H1 (cell line): ENCODE measurements at regions not wholly inside any gene's neighbourhood (a gene's known extent, or its start where the extent isn't known, plus 50 kb on each side); places are given as distances from the start of the nearest gene placed in this dataset.

ENCODE experiments used
- CTCF ChIA-PET: fragments of 300-600 bp; sonication (Branson Sonifier 250); formaldehyde crosslinking; loops from one replicate; lab custom pipeline; 2021; ENCODE audit not compliant: partially characterized antibody; lab: Charles Lee
- POLR2A ChIA-PET: fragments of 300-600 bp; sonication (Branson Sonifier 250); formaldehyde crosslinking; loops from one replicate; lab custom pipeline; 2021; ENCODE audit warnings: inconsistent platforms; ENCODE audit not compliant: partially characterized antibody; lab: Charles Lee
- DNase-seq, 2 experiments: peaks; one replicate each; pipeline versions ENCODE4 v3.0.0 to v3.0.0-alpha.2; 2010 to 2022; ENCODE audit warnings: low spot score in 2 of 2, low read depth in 1 of 2, mixed read lengths in 1 of 2
- FAIRE-seq: peaks from 2 replicates; lab custom pipeline; 2011; peaks lifted over from hg19 to GRCh38; lab: Jason Lieb, UNC
- H2AFZ ChIP-seq: 2 replicates; pipeline ENCODE4 v1.8.1; 2012; ENCODE audit warnings: low read length, inconsistent platforms
- H2AK5ac ChIP-seq: 2 replicates; pipeline ENCODE4 v1.6.1; 2013; ENCODE audit warnings: low read depth, low read length
- H2BK120ac ChIP-seq: replicated peaks from 2 replicates; pipeline ENCODE3; 2013; ENCODE audit warnings: low read depth, low read length, inconsistent platforms
- H2BK12ac ChIP-seq: 2 replicates; pipeline ENCODE4 v1.6.1; 2013; ENCODE audit warnings: low read depth, low read length
- H2BK15ac ChIP-seq: 2 replicates; pipeline ENCODE4 v1.6.1; 2013; ENCODE audit warnings: low read length
- H2BK20ac ChIP-seq: 2 replicates; pipeline ENCODE4 v1.6.1; 2013; ENCODE audit warnings: low read length
- H2BK5ac ChIP-seq: 2 replicates; pipeline ENCODE4 v1.6.1; 2013; ENCODE audit warnings: low read depth, low read length
- H3K14ac ChIP-seq: 2 replicates; pipeline ENCODE4 v1.6.1; 2013; ENCODE audit warnings: inconsistent platforms; ENCODE audit not compliant: insufficient read length
- H3K18ac ChIP-seq: 2 replicates; pipeline ENCODE4 v1.6.1; 2013; ENCODE audit warnings: low read length; ENCODE audit errors: extremely low read depth
- H3K23ac ChIP-seq: 2 replicates; pipeline ENCODE4 v1.6.1; 2013; ENCODE audit warnings: inconsistent platforms; ENCODE audit not compliant: insufficient read length
- H3K23me2 ChIP-seq: 2 replicates; pipeline ENCODE4 v1.6.1; 2013; ENCODE audit warnings: low read depth, low read length
- H3K27ac ChIP-seq: 2 replicates; pipeline ENCODE4 v1.6.1; 2011; ENCODE audit warnings: low read depth, low read length, inconsistent platforms
- H3K27me3 ChIP-seq, 4 experiments: replicated peaks in 1 of 4; 1 replicate in 1 of 4; 2 replicates in 3 of 4; pipeline versions ENCODE4 v1.6.1 to v1.8.1; 2011 to 2013; ENCODE audit warnings: low read length in 3 of 4, mild to moderate bottlenecking in 3 of 4, inconsistent platforms in 2 of 4, mixed read lengths in 2 of 4, moderate library complexity in 1 of 4; ENCODE audit not compliant: control insufficient read depth in 3 of 4, insufficient read depth in 3 of 4; ENCODE audit errors: extremely low read depth in 1 of 4
- H3K36me3 ChIP-seq, 4 experiments: 2 replicates each; pipeline versions ENCODE4 v1.6.1 to v1.8.1; 2011 to 2013; ENCODE audit warnings: mild to moderate bottlenecking in 4 of 4, low read length in 3 of 4, moderate library complexity in 2 of 4, control low read depth in 1 of 4, inconsistent platforms in 1 of 4; ENCODE audit not compliant: insufficient read depth in 4 of 4, control insufficient read depth in 2 of 4
- H3K4ac ChIP-seq: replicated peaks from 2 replicates; pipeline ENCODE3; 2013; ENCODE audit warnings: low read length, low read depth, mixed read lengths, inconsistent platforms; ENCODE audit not compliant: insufficient read length
- H3K4me1 ChIP-seq, 4 experiments: replicated peaks in 1 of 4; 1 replicate in 1 of 4; 2 replicates in 3 of 4; pipeline versions ENCODE4 v1.6.1 to v1.8.1; 2011 to 2013; ENCODE audit warnings: low read length in 3 of 4, inconsistent platforms in 2 of 4, mixed read lengths in 1 of 4; ENCODE audit not compliant: insufficient read depth in 4 of 4, control insufficient read depth in 3 of 4
- H3K4me2 ChIP-seq, 2 experiments: 2 replicates each; pipeline versions ENCODE4 v1.6.1 to v1.8.1; 2011 to 2013; ENCODE audit warnings: low read depth in 2 of 2, low read length in 2 of 2, control low read depth in 1 of 2, inconsistent platforms in 1 of 2, mild to moderate bottlenecking in 1 of 2; ENCODE audit not compliant: insufficient read depth in 1 of 2
- H3K4me3 ChIP-seq, 4 experiments: fragments of 200-600, 300-600 bp in 1 of 4; sonication (generic), shearing (Covaris generic), sonication (Bioruptor Twin) in 1 of 4; 2 replicates each; pipeline versions ENCODE4 v1.5.1 to v1.8.1; 2011 to 2016; ENCODE audit warnings: low read length in 4 of 4, low read depth in 3 of 4, control low read depth in 2 of 4, inconsistent platforms in 2 of 4, mild to moderate bottlenecking in 2 of 4, mixed read lengths in 1 of 4, moderate library complexity in 1 of 4; ENCODE audit not compliant: insufficient read depth in 2 of 4; ENCODE audit errors: extremely low read depth in 1 of 4
- H3K56ac ChIP-seq: replicated peaks from 2 replicates; pipeline ENCODE3; 2013; ENCODE audit warnings: low read depth, mild to moderate bottlenecking, mixed read lengths, low read length, inconsistent platforms; ENCODE audit not compliant: insufficient read length
- H3K79me1 ChIP-seq: 2 replicates; pipeline ENCODE4 v1.6.1; 2013; ENCODE audit warnings: low read depth, low read length, control low read depth
- H3K79me2 ChIP-seq, 2 experiments: 2 replicates each; pipeline versions ENCODE4 v1.6.1 to v1.8.1; 2012 to 2013; ENCODE audit warnings: low read length in 2 of 2, mild to moderate bottlenecking in 2 of 2, inconsistent platforms in 1 of 2; ENCODE audit not compliant: insufficient read depth in 2 of 2, control insufficient read depth in 1 of 2
- H3K9ac ChIP-seq, 4 experiments: replicated peaks in 1 of 4; 1 replicate in 1 of 4; 2 replicates in 3 of 4; pipeline versions ENCODE4 v1.6.1 to v1.8.1; 2011 to 2013; ENCODE audit warnings: low read depth in 3 of 4, low read length in 3 of 4, control low read depth in 2 of 4, mild to moderate bottlenecking in 2 of 4, moderate library complexity in 2 of 4, inconsistent platforms in 1 of 4; ENCODE audit errors: extremely low read depth in 1 of 4
- H3K9me3 ChIP-seq, 2 experiments: 2 replicates each; pipeline versions ENCODE4 v1.6.1 to v1.8.1; 2012 to 2013; ENCODE audit warnings: mild to moderate bottlenecking in 2 of 2, moderate library complexity in 2 of 2, control low read depth in 1 of 2, inconsistent platforms in 1 of 2, low read depth in 1 of 2, low read length in 1 of 2, mixed read lengths in 1 of 2; ENCODE audit not compliant: insufficient read depth in 2 of 2
- H4K20me1 ChIP-seq, 2 experiments: replicated peaks in 1 of 2; 2 replicates each; pipeline versions ENCODE3 to v1.8.1; 2011 to 2013; ENCODE audit warnings: inconsistent platforms in 2 of 2, low read length in 2 of 2, mild to moderate bottlenecking in 1 of 2; ENCODE audit not compliant: insufficient read depth in 2 of 2, control insufficient read depth in 1 of 2
- H4K5ac ChIP-seq: 2 replicates; pipeline ENCODE4 v1.6.1; 2013; ENCODE audit warnings: low read length, low read depth, mixed read lengths, inconsistent platforms; ENCODE audit not compliant: insufficient read length
- H4K8ac ChIP-seq: 2 replicates; pipeline ENCODE4 v1.8.0; 2013; ENCODE audit warnings: mild to moderate bottlenecking, moderate library complexity, low read length, inconsistent platforms; ENCODE audit not compliant: insufficient read depth; ENCODE audit errors: extremely low read depth
- H4K91ac ChIP-seq: replicated peaks from 2 replicates; pipeline ENCODE3; 2013; ENCODE audit warnings: low read length, mixed read lengths, inconsistent platforms; ENCODE audit not compliant: insufficient read length
- CEBPB ChIP-seq: IDR thresholded peaks from 2 replicates; pipeline ENCODE4 v1.6.1; 2012; ENCODE audit warnings: low read depth, low read length
- CHD1 ChIP-seq: IDR thresholded peaks from 2 replicates; pipeline ENCODE4 v1.6.1; 2012; ENCODE audit warnings: low read depth, low read length, improper control_type of control experiment
- CREB1 ChIP-seq: IDR thresholded peaks from 2 replicates; pipeline ENCODE4 v1.6.1; 2012; ENCODE audit warnings: inconsistent platforms
- CTCF ChIP-seq, 3 experiments: IDR thresholded peaks; 1 replicate in 2 of 3; 2 replicates in 1 of 3; pipeline versions ENCODE4 v1.5.1 to v1.6.1; 2011; ENCODE audit warnings: low read length in 3 of 3, mild to moderate bottlenecking in 3 of 3, inconsistent platforms in 2 of 3, low read depth in 1 of 3, moderate library complexity in 1 of 3; ENCODE audit not compliant: insufficient read depth in 1 of 3; ENCODE audit errors: control extremely low read depth in 1 of 3
- MAFK ChIP-seq: IDR thresholded peaks from 2 replicates; pipeline ENCODE4 v1.6.1; 2012; ENCODE audit warnings: low read depth, mild to moderate bottlenecking, improper control_type of control experiment, low read length
- NANOG ChIP-seq: IDR thresholded peaks from 2 replicates; pipeline ENCODE4 v1.6.1; 2011; ENCODE audit warnings: low read length, low read depth, mild to moderate bottlenecking, inconsistent platforms; ENCODE audit not compliant: insufficient read depth, poor library complexity, severe bottlenecking
- RBBP5 ChIP-seq: IDR thresholded peaks from 2 replicates; pipeline ENCODE4 v1.7.1; 2012; ENCODE audit warnings: low read depth, mild to moderate bottlenecking, inconsistent platforms, low read length, moderate library complexity, borderline replicate concordance
- RNF2 ChIP-seq: fragments of 200-900, 300-1000 bp; sonication (generic); IDR thresholded peaks from 2 replicates; pipeline ENCODE4 v1.7.1; 2016; ENCODE audit warnings: borderline replicate concordance, low read depth, mild to moderate bottlenecking, antibody characterized with exemption, low read length; ENCODE audit not compliant: poor library complexity, severe bottlenecking; ENCODE audit errors: missing control alignments
- SUZ12 ChIP-seq: fragments of 200-600 bp; sonication (generic); IDR thresholded peaks from 2 replicates; pipeline ENCODE4 v1.6.1; 2012; ENCODE audit warnings: mild to moderate bottlenecking, inconsistent platforms, low read length, moderate library complexity, mixed read lengths
- TCF12 ChIP-seq: IDR thresholded peaks from 2 replicates; pipeline ENCODE4 v1.6.1; 2011; ENCODE audit warnings: low read depth, mild to moderate bottlenecking, low read length
- WGBS, 2 experiments: shearing (Covaris generic) in 1 of 2; methylation state at CpG; one replicate each; pipeline versions ENCODE4 v1.1.6 to v1.1.7; 2013 to 2015; ENCODE audit warnings: low lambda C conversion rate in 2 of 2, mixed read lengths in 2 of 2, inconsistent platforms in 1 of 2, low coverage in 1 of 2, missing lambda C conversion rate in 1 of 2; ENCODE audit not compliant: insufficient replicate concordance in 2 of 2, insufficient coverage in 1 of 2, insufficient read length in 1 of 2; ENCODE audit errors: extremely low coverage in 1 of 2, missing lambda C conversion rate in 1 of 2; 5-methylcytosine and 5-hydroxymethylcytosine counted together

GRCh38 chr7:63899691-63900393 is 98.8 kb upstream of the ZNF722 start:
- H3K9me3 ChIP-seq, result peaks cover 39 to 60% of the 10 kb centered on the region in 2 experiments
- no peak for TF ChIP-seq TCF12
- no peak for TF ChIP-seq SUZ12
- TF ChIP-seq CHD1, result no peak
- TF ChIP-seq CTCF (IDR thresholded peaks at IDR 0.05; ENCODE audit: control extremely low read depth in 1 of 3, insufficient read depth in 1 of 3, low read depth in 1 of 3, low read length in 3 of 3), result no peak
- TF ChIP-seq CEBPB, result no peak
- TF ChIP-seq MAFK, result no peak
- TF ChIP-seq NANOG, result no peak
- TF ChIP-seq RBBP5, result no peak
- no peak for TF ChIP-seq CREB1
- TF ChIP-seq RNF2, result no peak

More at GRCh38 chr7:63899691-63900393, 98.8 kb upstream of the ZNF722 start:
- H2BK12ac ChIP-seq, result no peak overlapping the region
- H3K4me3 ChIP-seq, result no peak overlapping the region
- ChIA-PET POLR2A (no interaction called here), CTCF (interaction anchor here (0.6 kb wide), 1 partner anchor 248 kb away, joined by 5 read pairs; no protein-coding TSS in a partner anchor)
- no peak overlapping the region for H2BK20ac ChIP-seq
- no peak overlapping the region for H3K23ac ChIP-seq
- H2BK15ac ChIP-seq, result no peak overlapping the region
- no peaks in the 10 kb centered on the region for H3K27me3 ChIP-seq
- H4K20me1 ChIP-seq, result no peaks in the 10 kb centered on the region
- H3K9ac ChIP-seq, result no peak overlapping the region
- H3K18ac ChIP-seq, result no peak overlapping the region
- no peak overlapping the region for H3K4ac ChIP-seq
- H2BK5ac ChIP-seq, result no peak overlapping the region
- no peaks in the 10 kb centered on the region for H3K36me3 ChIP-seq
- FAIRE-seq, result no peak
- H4K8ac ChIP-seq, result no peak overlapping the region
- H3K4me2 ChIP-seq, result no peak overlapping the region
- no peak for DNase-seq
- H3K79me1 ChIP-seq, result no peaks in the 10 kb centered on the region
- H4K91ac ChIP-seq, result no peak overlapping the region
- no peak overlapping the region for H3K56ac ChIP-seq
- no peak overlapping the region for H2BK120ac ChIP-seq
- H2AFZ ChIP-seq, result no peak overlapping the region
- no peaks in the 10 kb centered on the region for H3K4me1 ChIP-seq
- H2AK5ac ChIP-seq, result no peak overlapping the region
- no peaks in the 10 kb centered on the region for H3K79me2 ChIP-seq
- H3K23me2 ChIP-seq, result no peaks in the 10 kb centered on the region
- 88% methylated on average over 27 of the region's 29 CpGs; no CpG with 5 or more reads in 1 of the 2 experiments for WGBS, 2 experiments
- no peak overlapping the region for H3K27ac ChIP-seq
- H3K14ac ChIP-seq, result no peak overlapping the region
- H4K5ac ChIP-seq, result no peak overlapping the region
